ENCODE measurements at regions not wholly inside any gene's neighbourhood (a gene's known extent, or its start where the extent isn't known, plus 50 kb on each side); places are given as distances from the start of the nearest gene placed in this dataset.
A peak's percentile ranks its signal among the peaks of the same experiment; 100 is the strongest.

DNA sequence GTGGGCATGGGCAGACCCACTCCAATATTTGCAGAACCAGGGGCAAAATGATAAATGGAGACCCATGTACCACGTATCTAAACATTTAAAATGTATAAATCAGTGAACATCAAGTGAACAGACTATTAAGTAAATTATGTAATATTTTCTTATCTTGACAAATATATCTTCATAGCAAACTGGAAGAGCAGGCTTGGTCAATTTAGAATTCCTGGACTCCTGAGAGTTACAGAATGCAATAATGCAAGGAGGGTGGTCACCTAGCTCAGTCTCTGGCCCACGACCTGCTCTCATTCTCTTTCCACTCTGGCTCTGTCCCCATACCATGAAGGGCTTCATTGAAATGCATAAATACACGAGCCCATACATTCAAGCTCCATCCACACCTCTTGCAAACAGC, 398.0 kb downstream of the ENC1 start:
- ChIA-PET POLR2A (no interaction called here), CTCF (no interaction called here)
- TF ChIP-seq, protein P1, sequence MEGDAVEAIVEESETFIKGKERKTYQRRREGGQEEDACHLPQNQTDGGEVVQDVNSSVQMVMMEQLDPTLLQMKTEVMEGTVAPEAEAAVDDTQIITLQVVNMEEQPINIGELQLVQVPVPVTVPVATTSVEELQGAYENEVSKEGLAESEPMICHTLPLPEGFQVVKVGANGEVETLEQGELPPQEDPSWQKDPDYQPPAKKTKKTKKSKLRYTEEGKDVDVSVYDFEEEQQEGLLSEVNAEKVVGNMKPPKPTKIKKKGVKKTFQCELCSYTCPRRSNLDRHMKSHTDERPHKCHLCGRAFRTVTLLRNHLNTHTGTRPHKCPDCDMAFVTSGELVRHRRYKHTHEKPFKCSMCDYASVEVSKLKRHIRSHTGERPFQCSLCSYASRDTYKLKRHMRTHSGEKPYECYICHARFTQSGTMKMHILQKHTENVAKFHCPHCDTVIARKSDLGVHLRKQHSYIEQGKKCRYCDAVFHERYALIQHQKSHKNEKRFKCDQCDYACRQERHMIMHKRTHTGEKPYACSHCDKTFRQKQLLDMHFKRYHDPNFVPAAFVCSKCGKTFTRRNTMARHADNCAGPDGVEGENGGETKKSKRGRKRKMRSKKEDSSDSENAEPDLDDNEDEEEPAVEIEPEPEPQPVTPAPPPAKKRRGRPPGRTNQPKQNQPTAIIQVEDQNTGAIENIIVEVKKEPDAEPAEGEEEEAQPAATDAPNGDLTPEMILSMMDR (IDR thresholded peaks at IDR 0.05; ENCODE audit: insufficient read depth, low read depth, low read length) = no peak

DNA sequence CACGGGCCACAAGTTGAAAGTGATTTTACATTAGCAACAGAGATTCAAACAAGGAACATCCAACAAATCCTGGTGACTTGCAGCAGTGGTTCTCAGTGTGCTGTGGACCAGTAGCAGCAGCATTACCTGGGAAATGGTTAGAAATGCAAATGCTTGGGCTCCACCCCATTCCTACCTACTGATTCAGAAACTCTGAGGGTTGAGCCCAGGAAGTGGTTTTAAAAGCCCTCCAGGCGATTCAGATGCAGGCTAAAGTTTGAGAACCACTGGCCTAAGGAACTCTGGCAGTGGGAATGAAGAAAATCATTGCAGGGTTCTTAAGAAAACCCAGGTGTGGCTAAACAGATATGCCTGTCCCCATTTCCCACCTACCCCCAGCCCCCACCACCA, 398.8 kb downstream of the ENC1 start:
- CTCF ChIA-PET = no interaction called here
- H3K36me3 ChIP-seq (ENCODE audit: control insufficient read depth, insufficient read depth, low read length) = no peaks in the 10 kb centered on the region
- POLR2A ChIA-PET = no interaction called here
- H3K4me3 ChIP-seq (ENCODE audit: low read depth, low read length) = no peak overlapping the region
- DNase-seq (ENCODE audit: low read depth) = peak; percentile 29
- no peaks in the 10 kb centered on the region for H3K27me3 ChIP-seq (ENCODE audit: control insufficient read depth, insufficient read depth, low read length)
- TF ChIP-seq, protein P1 (IDR thresholded peaks at IDR 0.05; ENCODE audit: insufficient read depth, low read depth, low read length) = no peak

More for the DNA sequence above, 398.0 kb downstream of the ENC1 start:
- Histone ChIP-seq H3K36me3 (ENCODE audit: control insufficient read depth, insufficient read depth, low read length) (no peaks in the 10 kb centered on the region), H3K4me3 (ENCODE audit: low read depth, low read length) (no peak overlapping the region), H3K27me3 (ENCODE audit: control insufficient read depth, insufficient read depth, low read length) (no peaks in the 10 kb centered on the region)
- no peak for DNase-seq (ENCODE audit: low read depth)

DNA sequence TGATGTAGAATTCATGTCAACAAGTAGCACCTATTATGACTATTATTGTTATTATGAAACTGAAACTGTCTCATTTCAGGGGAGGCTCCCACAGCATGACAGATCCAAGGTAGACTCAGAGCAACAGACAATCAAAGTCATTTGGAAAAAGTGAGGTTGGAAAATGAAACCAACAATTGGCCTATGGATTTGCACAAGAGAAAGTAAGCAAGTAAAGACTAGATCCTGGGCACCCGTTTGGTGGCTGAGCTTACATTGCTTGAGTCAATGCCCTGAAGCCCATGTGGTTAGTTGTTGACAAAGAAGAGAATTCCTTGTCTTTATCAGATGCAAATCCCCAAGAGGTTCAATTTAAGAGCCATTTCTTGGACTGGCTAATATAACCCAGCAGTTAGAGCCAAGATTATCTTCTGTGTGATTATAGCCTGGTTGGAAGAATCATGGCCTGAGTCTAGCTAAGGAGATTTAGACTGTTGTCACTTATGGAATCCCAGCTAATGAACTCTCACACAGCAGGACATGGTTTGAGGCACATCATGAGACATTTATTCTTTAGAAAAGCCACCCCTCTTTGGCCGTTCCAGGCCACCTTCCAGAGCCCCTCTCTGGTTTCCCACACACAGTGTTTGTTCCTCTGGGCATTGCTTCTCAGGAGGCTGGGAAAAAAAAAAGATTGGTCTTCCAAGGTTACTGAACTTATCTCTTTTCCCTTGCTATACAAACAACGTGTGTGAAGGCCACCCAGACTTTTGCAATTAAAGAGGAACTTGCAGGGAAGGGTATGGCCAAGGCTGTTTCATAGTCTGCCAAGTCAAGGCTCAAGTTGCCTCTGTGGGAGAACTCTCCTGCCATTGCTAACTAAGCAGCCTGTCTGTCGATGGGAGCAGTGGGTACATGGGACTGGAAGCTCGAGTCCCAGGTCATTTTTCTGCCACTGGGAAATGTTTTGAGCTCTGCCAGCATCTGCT, 399.5 kb downstream of the ENC1 start:
- no peaks in the 10 kb centered on the region for H3K36me3 ChIP-seq (ENCODE audit: control insufficient read depth, insufficient read depth, low read length)
- CTCF ChIA-PET = interaction anchor here (0.7 kb wide), 1 partner anchor 34 kb away, joined by 3 read pairs; no protein-coding TSS in a partner anchor
- peak; percentile 32 for DNase-seq (ENCODE audit: low read depth)
- POLR2A ChIA-PET = no interaction called here
- H3K27me3 ChIP-seq (ENCODE audit: control insufficient read depth, insufficient read depth, low read length) = no peaks in the 10 kb centered on the region
- TF ChIP-seq, protein P1 (IDR thresholded peaks at IDR 0.05; ENCODE audit: insufficient read depth, low read depth, low read length) = no peak
- H3K4me3 ChIP-seq (ENCODE audit: low read depth, low read length) = no peak overlapping the region

DNA sequence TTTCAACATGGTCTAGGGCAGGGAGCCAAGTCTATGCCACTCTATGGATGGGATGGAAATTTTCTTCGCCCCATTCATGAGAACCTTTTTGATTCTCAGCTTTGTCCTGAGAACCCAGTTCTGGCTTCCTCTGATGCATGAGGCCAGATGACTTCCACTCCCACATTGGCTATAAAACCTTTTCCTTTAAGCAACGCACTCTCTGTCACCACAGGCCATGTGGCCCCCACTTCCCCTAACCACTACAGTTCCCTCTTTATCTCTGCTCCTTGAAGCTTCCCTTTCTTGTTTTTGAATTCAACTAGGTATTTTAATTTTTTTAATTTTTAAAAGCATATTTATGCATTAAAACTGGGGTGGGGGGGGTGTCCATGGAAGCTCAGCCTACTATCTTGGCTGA, 401.3 kb downstream of the ENC1 start:
- no peak for DNase-seq (ENCODE audit: low read depth)
- Histone ChIP-seq H3K27me3 (ENCODE audit: control insufficient read depth, insufficient read depth, low read length) (no peaks in the 10 kb centered on the region), H3K4me3 (ENCODE audit: low read depth, low read length) (no peak overlapping the region), H3K36me3 (ENCODE audit: control insufficient read depth, insufficient read depth, low read length) (no peaks in the 10 kb centered on the region)
- POLR2A ChIA-PET = no interaction called here
- CTCF ChIA-PET = interaction anchor here (0.6 to 0.9 kb wide), 2 partner anchors 27 to 67 kb away, joined by 3 to 4 read pairs; no protein-coding TSS in a partner anchor
- TF ChIP-seq, protein P1 (IDR thresholded peaks at IDR 0.05; ENCODE audit: insufficient read depth, low read depth, low read length) = no peak

DNA sequence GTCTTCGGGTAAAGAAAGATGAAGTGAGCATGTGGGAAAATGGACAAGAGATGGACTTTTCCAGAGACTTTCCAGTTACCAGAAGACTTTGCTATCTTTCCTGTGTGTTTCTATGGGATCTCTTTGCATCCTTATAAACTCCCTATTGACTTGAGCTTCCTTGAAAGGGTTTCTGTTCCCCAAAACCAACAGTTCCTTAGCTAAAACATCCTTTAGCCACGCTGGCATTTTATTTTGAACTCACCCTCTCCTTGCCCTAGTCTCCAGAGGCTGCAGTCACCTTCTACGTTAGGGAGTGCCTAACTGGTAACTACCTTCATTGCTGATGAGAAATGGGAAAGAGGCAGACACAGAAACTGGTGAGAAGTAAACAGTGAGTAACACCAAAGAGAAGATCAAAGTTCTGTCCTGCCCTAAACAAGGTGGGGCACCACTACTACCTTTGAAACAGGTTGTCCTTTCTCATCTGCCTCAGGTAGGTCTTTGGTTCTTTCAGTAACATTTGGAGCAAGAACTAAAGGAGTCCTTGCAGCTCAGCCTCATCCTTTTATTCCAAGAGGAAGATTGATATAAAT, 402.9 kb downstream of the ENC1 start:
- TF ChIP-seq, protein P1 (IDR thresholded peaks at IDR 0.05; ENCODE audit: insufficient read depth, low read depth, low read length) = no peak
- H3K4me3 ChIP-seq (ENCODE audit: low read depth, low read length) = no peak overlapping the region
- no peak for DNase-seq (ENCODE audit: low read depth)
- H3K27me3 ChIP-seq (ENCODE audit: control insufficient read depth, insufficient read depth, low read length) = no peaks in the 10 kb centered on the region
- ChIA-PET POLR2A (no interaction called here), CTCF (no interaction called here)
- no peaks in the 10 kb centered on the region for H3K36me3 ChIP-seq (ENCODE audit: control insufficient read depth, insufficient read depth, low read length)

All from BJ (cell line).